Erythroblast (primary cell): ENCODE measurements at regions not wholly inside any gene's neighbourhood (a gene's known extent, or its start where the extent isn't known, plus 50 kb on each side); places are given as distances from the start of the nearest gene placed in this dataset.

Experiments
- DNase-seq, 2 experiments: peaks; one replicate each; lab custom pipeline; 2025; lab: John Stamatoyannopoulos, UW
- GATA1 ChIP-seq: IDR thresholded peaks from 2 replicates; pipeline ENCODE4 v1.6.1; 2011; ENCODE audit warnings: low read depth, mild to moderate bottlenecking, control low read depth, low read length, moderate library complexity
- POLR2A ChIP-seq: IDR thresholded peaks from 2 replicates; pipeline ENCODE4 v1.6.1; 2011; ENCODE audit warnings: mild to moderate bottlenecking, low read length

DNA sequence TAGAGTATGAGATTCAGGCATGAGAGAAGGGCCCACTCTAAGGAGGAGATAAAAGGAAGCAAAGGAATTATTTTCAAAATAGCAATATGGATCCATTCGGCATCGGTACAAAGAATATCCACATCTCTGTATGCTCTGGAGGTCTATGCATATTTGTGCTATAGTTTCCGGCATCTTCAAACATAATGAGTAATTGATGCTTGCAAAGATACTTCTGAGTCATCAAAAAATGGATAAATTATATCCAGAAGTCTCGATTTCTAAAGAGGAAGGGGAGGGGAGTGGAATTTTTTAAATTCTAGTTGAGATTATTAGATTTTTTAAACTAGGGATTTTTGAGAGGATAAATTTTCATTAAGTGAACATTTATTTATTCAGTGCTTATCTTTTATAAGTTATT is 72.9 kb upstream of the KIAA1217 start:
- TF ChIP-seq GATA1 (no peak), POLR2A (no peak)

DNA sequence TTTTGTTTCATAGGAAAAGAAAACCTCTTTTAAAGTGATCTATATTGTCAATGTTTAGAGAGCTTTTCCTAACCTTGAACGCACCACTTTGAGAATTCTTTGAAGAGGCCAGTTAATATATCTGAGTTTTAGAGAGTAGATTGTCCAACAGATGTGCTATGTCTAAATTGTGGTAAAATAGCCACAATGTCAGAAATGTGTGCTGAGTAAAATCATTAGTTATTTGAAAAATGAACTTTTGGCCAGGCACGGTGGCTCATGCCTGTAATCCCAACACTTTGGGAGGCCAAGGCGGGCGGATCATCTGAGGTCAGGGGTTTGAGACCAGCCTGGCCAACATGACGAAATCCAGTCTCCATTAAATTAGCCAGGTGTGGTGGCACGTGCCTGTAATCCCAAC is 61.6 kb upstream of the KIAA1217 start:
- no peak for DNase-seq
- TF ChIP-seq POLR2A: no peak
- TF ChIP-seq GATA1: no peak

More for the DNA sequence above, 72.9 kb upstream of the KIAA1217 start:
- DNase-seq: no peak

DNA sequence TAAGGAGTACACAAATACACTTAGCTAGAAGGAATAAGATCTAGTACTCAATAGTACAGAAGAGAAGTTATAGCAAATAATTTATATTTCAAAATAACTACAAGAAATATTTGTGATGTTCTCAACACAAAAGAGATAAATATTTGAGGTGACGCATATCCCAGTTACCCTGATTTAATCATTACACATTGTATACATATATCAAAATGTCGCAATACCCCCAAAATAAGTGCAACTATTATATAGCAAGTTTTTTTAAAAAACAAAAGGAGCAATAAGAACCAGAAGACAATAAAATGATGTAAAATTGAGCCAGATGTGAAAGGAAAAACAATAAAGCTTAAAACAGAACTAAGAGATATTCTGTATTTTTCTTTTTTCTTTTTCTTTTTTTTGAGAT is 59.3 kb upstream of the KIAA1217 start:
- TF ChIP-seq POLR2A: no peak
- no peak for TF ChIP-seq GATA1
- DNase-seq: no peak

DNA sequence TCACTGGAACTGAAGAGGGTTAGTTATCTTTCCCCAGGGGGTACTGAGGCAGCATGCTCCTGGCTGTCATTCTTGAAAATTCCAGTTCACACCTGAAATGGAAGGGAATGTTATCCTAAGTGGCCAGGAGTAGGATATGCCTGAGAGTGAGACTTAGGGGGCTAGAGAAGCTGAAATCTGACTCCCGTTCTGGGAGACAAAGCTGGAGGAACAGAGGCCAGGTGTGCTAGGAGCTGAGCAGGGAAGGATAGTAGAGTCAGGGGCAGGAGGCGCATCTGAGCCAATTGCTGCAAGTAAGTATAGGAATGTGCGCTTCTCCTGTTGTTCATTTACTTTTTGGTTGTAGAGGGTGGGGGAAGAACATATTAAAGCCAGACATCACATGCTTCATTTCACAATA is 58.1 kb upstream of the KIAA1217 start:
- no peak for TF ChIP-seq POLR2A
- no peak for DNase-seq

DNA sequence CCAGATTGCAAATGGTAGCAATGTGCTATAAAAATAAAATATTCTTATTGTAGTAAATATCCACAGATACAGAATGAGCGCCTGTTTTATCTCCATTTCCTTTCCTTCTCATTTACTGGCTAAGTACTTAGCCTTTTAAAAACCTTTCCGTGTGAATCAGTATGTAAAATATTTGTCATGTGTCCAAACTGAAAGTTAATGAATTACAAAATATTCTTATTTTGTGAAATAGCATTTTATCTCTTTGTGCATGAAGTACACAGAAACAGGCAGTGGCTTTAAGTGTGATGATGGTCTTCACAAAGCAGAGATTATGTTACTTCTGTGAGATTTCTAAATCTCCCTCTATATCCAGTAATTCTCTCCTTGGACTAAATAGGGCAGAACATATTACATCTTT is 56.7 kb upstream of the KIAA1217 start:
- TF ChIP-seq GATA1: no peak
- TF ChIP-seq POLR2A: no peak
- no peak for DNase-seq

DNA sequence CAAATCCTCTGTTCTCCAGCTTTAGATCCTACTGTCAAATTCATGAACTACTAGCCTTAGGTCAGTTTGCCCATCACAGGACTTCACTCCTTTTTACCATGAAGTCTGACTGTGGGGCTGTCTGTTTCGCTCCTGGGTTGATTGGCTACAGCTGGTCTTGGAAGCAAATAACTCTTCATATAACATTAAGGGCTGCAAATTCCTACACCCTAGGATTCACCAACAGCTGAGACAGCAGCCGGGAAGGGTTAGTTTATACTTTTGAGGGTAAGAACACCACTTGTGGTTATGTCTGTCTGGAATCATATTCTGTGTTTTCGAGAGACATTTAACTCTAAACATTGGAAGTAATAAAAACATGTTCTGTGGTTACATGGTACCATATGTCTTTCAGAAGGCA is 55.9 kb upstream of the KIAA1217 start:
- no peak for TF ChIP-seq GATA1
- TF ChIP-seq POLR2A: no peak

DNA sequence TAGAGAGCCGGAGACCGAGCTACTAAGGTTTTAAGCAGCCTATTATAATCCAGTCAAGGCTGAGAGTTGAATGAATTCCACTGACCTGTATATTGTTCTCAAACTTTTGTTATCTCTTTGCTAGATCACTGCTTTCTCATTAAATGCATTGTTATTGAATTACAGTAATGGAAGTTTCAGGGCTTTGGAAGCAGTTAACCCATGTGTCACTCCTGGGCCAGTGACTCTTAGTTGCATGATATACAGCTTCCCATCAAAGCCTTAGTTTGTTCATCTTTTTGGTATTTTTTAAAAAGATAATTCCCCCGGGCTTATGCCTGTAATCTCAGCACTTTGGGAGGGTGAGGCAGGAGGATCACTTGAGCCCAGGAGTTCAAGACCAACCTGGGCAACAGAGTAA is 55.4 kb upstream of the KIAA1217 start:
- no peak for TF ChIP-seq GATA1
- no peak for TF ChIP-seq POLR2A
- no peak for DNase-seq

More for the DNA sequence above, 55.9 kb upstream of the KIAA1217 start:
- no peak for DNase-seq

DNA sequence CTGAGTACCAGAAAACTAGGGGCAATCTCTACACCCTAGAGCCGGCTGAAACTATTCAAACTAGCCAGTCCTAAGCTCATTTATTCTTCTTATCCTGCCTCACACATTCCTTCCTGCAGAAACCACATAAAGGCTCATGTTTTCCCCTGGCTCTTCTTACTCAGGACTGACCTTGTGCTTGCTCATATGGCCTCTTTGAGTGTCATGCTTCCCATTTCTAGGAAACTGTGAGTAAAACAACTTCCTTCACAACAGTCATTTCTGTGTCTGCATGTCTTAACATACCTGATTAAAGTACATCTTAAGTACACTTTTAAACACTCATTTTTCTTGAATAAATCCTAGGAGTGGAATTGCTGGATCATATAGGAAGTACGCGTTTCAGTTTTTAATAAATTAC is 52.3 kb upstream of the KIAA1217 start:
- TF ChIP-seq POLR2A: no peak
- no peak for TF ChIP-seq GATA1
- no peak for DNase-seq

DNA sequence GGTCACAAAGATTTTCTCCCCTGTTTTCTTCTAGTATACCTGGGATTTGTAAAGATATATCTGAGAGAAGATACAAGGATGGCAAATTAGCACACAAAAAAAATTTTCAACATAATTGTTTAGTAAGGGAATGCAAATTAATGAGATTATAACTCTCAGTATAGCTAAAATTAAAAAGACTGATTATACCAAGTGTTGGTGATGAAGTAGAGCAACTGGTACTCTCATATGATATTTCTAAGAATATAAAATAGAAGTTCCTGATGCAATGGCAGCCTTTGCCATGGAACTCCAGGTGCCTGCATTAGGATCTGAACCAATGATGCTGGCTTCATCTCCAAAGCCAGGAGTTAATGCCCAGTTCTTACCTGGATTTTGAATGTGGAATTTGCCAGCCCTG is 51.4 kb upstream of the KIAA1217 start:
- TF ChIP-seq POLR2A (no peak), GATA1 (no peak)
- no peak for DNase-seq
